Peyer's patch (tissue), 4 donors: ENCODE measurements at regions not wholly inside any gene's neighbourhood (a gene's known extent, or its start where the extent isn't known, plus 50 kb on each side); places are given as distances from the start of the nearest gene placed in this dataset.

ENCODE experiments used
- POLR2A ChIP-seq, 2 donors: fragments of 450-650 bp; IDR thresholded peaks; one replicate each; pipeline ENCODE4 v1.5.1; 2017; ENCODE audit warnings: antibody characterized with exemption in 2 of 2, mild to moderate bottlenecking in 2 of 2, moderate library complexity in 2 of 2
- TF ChIP-seq, protein P1 (sequence below), 6 experiments: fragments of 450-650 bp in 4 of 6; fragments of 200-600 bp in 2 of 6; sonication (generic) in 1 of 6; IDR thresholded peaks; one replicate each; pipeline ENCODE4 v1.5.1; 2017 to 2019; ENCODE audit warnings: antibody characterized with exemption in 6 of 6, mild to moderate bottlenecking in 3 of 6, moderate library complexity in 1 of 6

DNA sequence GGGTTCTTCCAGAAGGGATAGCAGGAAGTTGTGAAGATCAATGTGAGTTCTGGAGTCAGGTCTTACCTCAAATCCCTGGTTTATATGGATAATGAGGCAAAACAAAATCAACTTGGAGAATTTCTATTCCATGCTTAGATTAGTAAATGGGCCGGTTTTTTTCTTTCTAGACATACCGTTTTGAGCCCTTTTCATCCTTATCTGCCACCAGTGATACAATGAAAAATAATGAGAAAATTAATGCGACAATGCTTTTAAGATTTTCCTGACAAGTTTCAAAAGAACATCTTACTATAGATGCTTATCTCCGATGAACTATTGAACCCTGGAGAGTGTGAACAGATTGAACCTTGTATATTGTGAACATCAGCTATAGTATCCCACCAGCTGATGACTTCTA, 262.7 kb downstream of the BTG1 start:
- TF ChIP-seq, protein P1, sequence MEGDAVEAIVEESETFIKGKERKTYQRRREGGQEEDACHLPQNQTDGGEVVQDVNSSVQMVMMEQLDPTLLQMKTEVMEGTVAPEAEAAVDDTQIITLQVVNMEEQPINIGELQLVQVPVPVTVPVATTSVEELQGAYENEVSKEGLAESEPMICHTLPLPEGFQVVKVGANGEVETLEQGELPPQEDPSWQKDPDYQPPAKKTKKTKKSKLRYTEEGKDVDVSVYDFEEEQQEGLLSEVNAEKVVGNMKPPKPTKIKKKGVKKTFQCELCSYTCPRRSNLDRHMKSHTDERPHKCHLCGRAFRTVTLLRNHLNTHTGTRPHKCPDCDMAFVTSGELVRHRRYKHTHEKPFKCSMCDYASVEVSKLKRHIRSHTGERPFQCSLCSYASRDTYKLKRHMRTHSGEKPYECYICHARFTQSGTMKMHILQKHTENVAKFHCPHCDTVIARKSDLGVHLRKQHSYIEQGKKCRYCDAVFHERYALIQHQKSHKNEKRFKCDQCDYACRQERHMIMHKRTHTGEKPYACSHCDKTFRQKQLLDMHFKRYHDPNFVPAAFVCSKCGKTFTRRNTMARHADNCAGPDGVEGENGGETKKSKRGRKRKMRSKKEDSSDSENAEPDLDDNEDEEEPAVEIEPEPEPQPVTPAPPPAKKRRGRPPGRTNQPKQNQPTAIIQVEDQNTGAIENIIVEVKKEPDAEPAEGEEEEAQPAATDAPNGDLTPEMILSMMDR (IDR thresholded peaks at IDR 0.05), result no peak
- TF ChIP-seq POLR2A (IDR thresholded peaks at IDR 0.05), result no peak
